Kidney epithelial cell (primary cell): ENCODE measurements at regions not wholly inside any gene's neighbourhood (a gene's known extent, or its start where the extent isn't known, plus 50 kb on each side); places are given as distances from the start of the nearest gene placed in this dataset.

Experiments used
- DNase-seq: peaks from one replicate; pipeline ENCODE4 v3.0.0-alpha.2; 2010; ENCODE audit warnings: low read depth
- H3K27me3 ChIP-seq: 2 replicates; pipeline ENCODE4 v1.6.0; 2011; ENCODE audit warnings: low read length; ENCODE audit not compliant: control insufficient read depth, insufficient read depth
- H3K36me3 ChIP-seq: 2 replicates; pipeline ENCODE4 v1.5.1; 2011; ENCODE audit warnings: low read length; ENCODE audit not compliant: control insufficient read depth, insufficient read depth
- H3K4me3 ChIP-seq: 2 replicates; pipeline ENCODE4 v1.5.1; 2011; ENCODE audit warnings: low read depth, mild to moderate bottlenecking, control low read depth, low read length
- CTCF ChIP-seq: IDR thresholded peaks from 2 replicates; pipeline ENCODE4 v1.5.1; 2011; ENCODE audit warnings: mild to moderate bottlenecking, moderate library complexity, low read length, control low read depth, inconsistent platforms; ENCODE audit not compliant: insufficient read depth, poor library complexity, severe bottlenecking

- no peaks in the 10 kb centered on the region for H3K27me3 ChIP-seq
- DNase-seq: no peak
- H3K36me3 ChIP-seq: no peaks in the 10 kb centered on the region
- no peak overlapping the region for H3K4me3 ChIP-seq
- TF ChIP-seq CTCF: no peak
Observed at GRCh38 chr5:27275345-27275744, 237.0 kb upstream of the CDH9 start.

GRCh38 chr5:27269766-27270165 lies 231.4 kb upstream of the CDH9 start:
- Histone ChIP-seq H3K27me3 (no peaks in the 10 kb centered on the region), H3K36me3 (no peaks in the 10 kb centered on the region), H3K4me3 (no peak overlapping the region)
- DNase-seq: no peak
- no peak for TF ChIP-seq CTCF

- Histone ChIP-seq H3K36me3 (no peaks in the 10 kb centered on the region), H3K27me3 (no peaks in the 10 kb centered on the region), H3K4me3 (no peak overlapping the region)
- TF ChIP-seq CTCF: no peak
- no peak for DNase-seq
Observed at GRCh38 chr5:27267209-27267824, 228.9 kb upstream of the CDH9 start.

- Histone ChIP-seq H3K4me3 (no peak overlapping the region), H3K36me3 (no peaks in the 10 kb centered on the region), H3K27me3 (no peaks in the 10 kb centered on the region)
- no peak for DNase-seq
- no peak for TF ChIP-seq CTCF
Observed at GRCh38 chr5:27266184-27266583, 227.8 kb upstream of the CDH9 start.

GRCh38 chr5:27257696-27258095 lies 219.3 kb upstream of the CDH9 start:
- H3K4me3 ChIP-seq: no peak overlapping the region
- DNase-seq: no peak
- no peaks in the 10 kb centered on the region for H3K36me3 ChIP-seq
- H3K27me3 ChIP-seq: no peaks in the 10 kb centered on the region
- TF ChIP-seq CTCF: no peak

- TF ChIP-seq CTCF: no peak
- Histone ChIP-seq H3K36me3 (no peaks in the 10 kb centered on the region), H3K27me3 (no peaks in the 10 kb centered on the region), H3K4me3 (no peak overlapping the region)
- DNase-seq: no peak
Observed at GRCh38 chr5:27252911-27253310, 214.5 kb upstream of the CDH9 start.
